SK-N-SH treated with all-trans-retinoic acid at 6 μM for 48 hours (cell line): ENCODE measurements at regions not wholly inside any gene's neighbourhood (a gene's known extent, or its start where the extent isn't known, plus 50 kb on each side); places are given as distances from the start of the nearest gene placed in this dataset.

ENCODE experiments used
- ATAC-seq: fragments of 200-7000 bp; cut with Tn5 transposase; 3 replicates; pipeline ENCODE4 v1.9.1; 2020; ENCODE audit warnings: mild to moderate bottlenecking, moderate library complexity
- ARNTL ChIP-seq: fragments of 450-650 bp; formaldehyde crosslinking; IDR thresholded peaks from 2 replicates; pipeline ENCODE4 v1.5.0; 2020; ENCODE audit warnings: low read depth, mild to moderate bottlenecking, moderate library complexity, borderline replicate concordance
- BACH2 ChIP-seq: fragments of 250-450 bp; sonication (Bioruptor Pico); IDR thresholded peaks from 2 replicates; pipeline ENCODE4 v1.9.0; 2021; ENCODE audit warnings: mild to moderate bottlenecking, borderline replicate concordance
- CREB5 ChIP-seq: fragments of 250-450 bp; sonication (Bioruptor Pico); IDR thresholded peaks from 2 replicates; pipeline ENCODE4 v1.5.1; 2020; ENCODE audit warnings: low read depth, mild to moderate bottlenecking, moderate library complexity
- CSDC2 ChIP-seq: fragments of 250-450 bp; sonication (Bioruptor Pico); IDR thresholded peaks from 2 replicates; pipeline ENCODE4 v1.5.0; 2020; ENCODE audit warnings: mild to moderate bottlenecking, moderate library complexity
- CSRNP3 ChIP-seq: fragments of 250-450 bp; sonication (Bioruptor Pico); IDR thresholded peaks from 2 replicates; pipeline ENCODE4 v1.5.1; 2021; ENCODE audit warnings: mild to moderate bottlenecking, moderate library complexity
- ESRRG ChIP-seq: fragments of 250-450 bp; sonication (Bioruptor Pico); IDR thresholded peaks from 2 replicates; pipeline ENCODE4 v1.6.1; 2021; ENCODE audit warnings: mild to moderate bottlenecking
- ISL1 ChIP-seq: fragments of 250-450 bp; sonication (Bioruptor Pico); IDR thresholded peaks from 2 replicates; pipeline ENCODE4 v2.1.2; 2022; ENCODE audit warnings: mild to moderate bottlenecking, moderate library complexity
- OSR1 ChIP-seq: fragments of 250-450 bp; sonication (Bioruptor Pico); IDR thresholded peaks from 2 replicates; pipeline ENCODE4 v1.8.0; 2022; ENCODE audit warnings: moderate library complexity, mild to moderate bottlenecking, inconsistent platforms
- PATZ1 ChIP-seq: fragments of 250-450 bp; sonication (Bioruptor Pico); IDR thresholded peaks from 2 replicates; pipeline ENCODE4 v1.8.0; 2020; ENCODE audit warnings: mild to moderate bottlenecking, moderate library complexity, borderline replicate concordance
- POU6F1 ChIP-seq: fragments of 250-450 bp; sonication (Bioruptor Pico); IDR thresholded peaks from 2 replicates; pipeline ENCODE4 v1.8.0; 2021; ENCODE audit warnings: low read depth, mild to moderate bottlenecking, moderate library complexity, borderline replicate concordance
- RARB ChIP-seq: fragments of 250-450 bp; sonication (Bioruptor Pico); IDR thresholded peaks from 2 replicates; pipeline ENCODE4 v1.8.0; 2021; ENCODE audit warnings: mild to moderate bottlenecking, moderate library complexity
- SNAI2 ChIP-seq: fragments of 250-450 bp; sonication (Bioruptor Pico); IDR thresholded peaks from 2 replicates; pipeline ENCODE4 v1.5.0; 2020; ENCODE audit warnings: mild to moderate bottlenecking, moderate library complexity
- TCF4 ChIP-seq: fragments of 250-450 bp; sonication (Bioruptor Pico); IDR thresholded peaks from 2 replicates; pipeline ENCODE4 v1.8.0; 2021; ENCODE audit warnings: mild to moderate bottlenecking, moderate library complexity, borderline replicate concordance
- TSHZ2 ChIP-seq: fragments of 250-450 bp; sonication (Bioruptor Pico); IDR thresholded peaks from 2 replicates; pipeline ENCODE4 v1.5.0; 2020; ENCODE audit warnings: mild to moderate bottlenecking, moderate library complexity
- ZC3H10 ChIP-seq: fragments of 250-450 bp; sonication (Bioruptor Pico); IDR thresholded peaks from 2 replicates; pipeline ENCODE4 v1.5.1; 2021; ENCODE audit warnings: mild to moderate bottlenecking, moderate library complexity
- ZFP3 ChIP-seq: fragments of 250-450 bp; sonication (Bioruptor Pico); IDR thresholded peaks from 2 replicates; pipeline ENCODE4 v1.5.0; 2020; ENCODE audit warnings: mild to moderate bottlenecking, moderate library complexity
- ZFP30 ChIP-seq: fragments of 450-650 bp; formaldehyde crosslinking; IDR thresholded peaks from 2 replicates; pipeline ENCODE4 v1.5.0; 2022; ENCODE audit warnings: mild to moderate bottlenecking, moderate library complexity
- ZNF565 ChIP-seq: fragments of 450-650 bp; formaldehyde crosslinking; conservative IDR thresholded peaks from 2 replicates; pipeline ENCODE4 v1.5.0; 2020; ENCODE audit warnings: low read depth, mild to moderate bottlenecking, moderate library complexity
- ZNF70 ChIP-seq: fragments of 450-650 bp; formaldehyde crosslinking; IDR thresholded peaks from 2 replicates; pipeline ENCODE4 v1.5.0; 2020; ENCODE audit warnings: mild to moderate bottlenecking, moderate library complexity
- ZNF8 ChIP-seq: fragments of 450-650 bp; formaldehyde crosslinking; IDR thresholded peaks from 2 replicates; pipeline ENCODE4 v1.5.0; 2020; ENCODE audit warnings: mild to moderate bottlenecking, moderate library complexity

GRCh38 chr9:84514421-84514820, 155.1 kb upstream of the NTRK2 start (continued):
- TF ChIP-seq CREB5 (CRISPR knock-in tag), result no peak
- TF ChIP-seq BACH2 (CRISPR knock-in tag), result no peak
- no peak for TF ChIP-seq ZNF70 (CRISPR knock-in tag)

- TF ChIP-seq SNAI2 (CRISPR knock-in tag) (no peak), BACH2 (CRISPR knock-in tag) (no peak), TSHZ2 (CRISPR knock-in tag) (no peak), TCF4 (CRISPR knock-in tag) (no peak), ZFP30 (no peak), CSDC2 (CRISPR knock-in tag) (no peak), CSRNP3 (CRISPR knock-in tag) (no peak), ZNF70 (CRISPR knock-in tag) (no peak), ISL1 (no peak), PATZ1 (no peak), CREB5 (CRISPR knock-in tag) (no peak)
- no peak for ATAC-seq
Measured at GRCh38 chr9:84517026-84517425, 152.5 kb upstream of the NTRK2 start.

GRCh38 chr9:84519413-84519812, 150.1 kb upstream of the NTRK2 start:
- TF ChIP-seq RARB (CRISPR knock-in tag) (no peak), BACH2 (CRISPR knock-in tag) (no peak), ZNF70 (CRISPR knock-in tag) (no peak), ZC3H10 (no peak), CSDC2 (CRISPR knock-in tag) (no peak), CREB5 (CRISPR knock-in tag) (no peak), ZNF8 (CRISPR knock-in tag) (no peak), ZNF565 (CRISPR knock-in tag) (no peak), OSR1 (CRISPR knock-in tag) (no peak), ARNTL (CRISPR knock-in tag) (no peak), POU6F1 (CRISPR knock-in tag) (no peak), ZFP3 (CRISPR knock-in tag) (no peak), ISL1 (no peak), PATZ1 (no peak), ESRRG (CRISPR knock-in tag) (no peak), TSHZ2 (CRISPR knock-in tag) (no peak)
- ATAC-seq, result no peak
